GM23338 (cell line): ENCODE measurements at regions not wholly inside any gene's neighbourhood (a gene's known extent, or its start where the extent isn't known, plus 50 kb on each side); places are given as distances from the start of the nearest gene placed in this dataset.

Experiments
- ATAC-seq: fragments of 200-7000 bp; cut with Tn5 transposase; 3 replicates; pipeline ENCODE4 v1.9.1; 2020
- DNase-seq: peaks from one replicate; pipeline ENCODE4 v3.0.0-alpha.2; 2015; ENCODE audit warnings: low spot score
- H2AFZ ChIP-seq: fragments of 200-600 bp; sonication (generic); 2 replicates; pipeline ENCODE4 v1.8.0; 2016; ENCODE audit warnings: antibody characterized with exemption, mild to moderate bottlenecking, moderate library complexity
- H3F3A ChIP-seq: fragments of 200-600 bp; sonication (generic); replicated peaks from 2 replicates; pipeline ENCODE4 v1.8.0; 2017; ENCODE audit warnings: antibody characterized with exemption, mixed run types, low read depth
- H3K27ac ChIP-seq: fragments of 200-600 bp; sonication (generic); 2 replicates; pipeline ENCODE4 v1.6.1; 2016; ENCODE audit warnings: low read depth
- H3K27me3 ChIP-seq: fragments of 200-600 bp; sonication (generic); 2 replicates; pipeline ENCODE4 v1.8.0; 2016; ENCODE audit warnings: mild to moderate bottlenecking, mixed run types, moderate library complexity; ENCODE audit not compliant: insufficient read depth
- H3K36me3 ChIP-seq: fragments of 200-600 bp; sonication (generic); 2 replicates; pipeline ENCODE4 v1.8.0; 2016; ENCODE audit warnings: mild to moderate bottlenecking; ENCODE audit not compliant: insufficient read depth
- H3K4me1 ChIP-seq: fragments of 200-600 bp; sonication (generic); 2 replicates; pipeline ENCODE4 v1.8.0; 2016; ENCODE audit warnings: mild to moderate bottlenecking, moderate library complexity; ENCODE audit not compliant: insufficient read depth
- H3K4me2 ChIP-seq: fragments of 200-600 bp; sonication (generic); 2 replicates; pipeline ENCODE4 v1.7.1; 2017; ENCODE audit warnings: mixed run types
- H3K4me3 ChIP-seq: fragments of 200-600 bp; sonication (generic); 2 replicates; pipeline ENCODE4 v1.6.1; 2016; ENCODE audit warnings: mixed run types
- H3K79me2 ChIP-seq: fragments of 200-600 bp; sonication (generic); replicated peaks from 2 replicates; pipeline ENCODE4 v1.8.0; 2017; ENCODE audit warnings: mild to moderate bottlenecking; ENCODE audit not compliant: insufficient read depth
- H3K9me2 ChIP-seq: fragments of 200-600 bp; sonication (generic); 2 replicates; pipeline ENCODE4 v1.8.0; 2017; ENCODE audit not compliant: insufficient read depth
- H4K20me1 ChIP-seq: fragments of 200-600 bp; sonication (generic); replicated peaks from 2 replicates; pipeline ENCODE4 v1.8.0; 2017; ENCODE audit warnings: mild to moderate bottlenecking; ENCODE audit not compliant: insufficient read depth
- H3K27ac Mint-ChIP-seq: 2 replicates; pipeline ENCODE4 v1.8.0; 2020; ENCODE audit warnings: inconsistent platforms, mild to moderate bottlenecking, moderate library complexity, mixed read lengths
- H3K27me3 Mint-ChIP-seq: 3 replicates; pipeline ENCODE4 v1.8.0; 2022; ENCODE audit warnings: low read depth, mild to moderate bottlenecking, moderate library complexity, mixed read lengths, inconsistent platforms; ENCODE audit not compliant: insufficient read depth, poor library complexity
- H3K36me3 Mint-ChIP-seq: 3 replicates; pipeline ENCODE4 v1.8.0; 2021; ENCODE audit warnings: low read depth, mild to moderate bottlenecking, inconsistent platforms, moderate library complexity, mixed read lengths
- H3K4me1 Mint-ChIP-seq: 3 replicates; pipeline ENCODE4 v1.8.0; 2020; ENCODE audit warnings: mild to moderate bottlenecking, inconsistent platforms, mixed read lengths
- H3K4me3 Mint-ChIP-seq: 3 replicates; pipeline ENCODE4 v1.8.0; 2021; ENCODE audit warnings: moderate library complexity, mild to moderate bottlenecking, inconsistent platforms, mixed read lengths
- H3K9me3 Mint-ChIP-seq: 3 replicates; pipeline ENCODE4 v1.8.0; 2020; ENCODE audit warnings: moderate library complexity, mild to moderate bottlenecking, inconsistent platforms, mixed read lengths
- EZH2 ChIP-seq: fragments of 200-600 bp; sonication (generic); IDR thresholded peaks from one replicate; pipeline ENCODE4 v1.8.0; 2017; ENCODE audit warnings: antibody characterized with exemption, mild to moderate bottlenecking, low read depth; ENCODE audit not compliant: unreplicated experiment
- EZH2phosphoT487 ChIP-seq: fragments of 200-600 bp; sonication (generic); IDR thresholded peaks from one replicate; pipeline ENCODE4 v1.8.1; 2018; ENCODE audit warnings: antibody characterized with exemption; ENCODE audit not compliant: unreplicated experiment
- JUNB ChIP-seq: IDR thresholded peaks from one replicate; pipeline ENCODE4 v1.6.1; 2016; ENCODE audit warnings: antibody characterized with exemption; ENCODE audit not compliant: unreplicated experiment
- ZNF114 ChIP-seq: fragments of 250-450 bp; sonication (Bioruptor Pico); IDR thresholded peaks from 2 replicates; pipeline ENCODE4 v1.5.0; 2020; ENCODE audit warnings: mild to moderate bottlenecking, moderate library complexity
- TF ChIP-seq, protein P1 (sequence below), 2 experiments: fragments of 200-600 bp in 1 of 2; sonication (generic) in 1 of 2; conservative IDR thresholded peaks; 2 replicates each; pipeline versions ENCODE4 v1.5.1 to v1.6.1; 2016 to 2017; ENCODE audit warnings: antibody characterized with exemption in 2 of 2, low read depth in 2 of 2, mild to moderate bottlenecking in 2 of 2, moderate library complexity in 1 of 2
- TF ChIP-seq, protein P2 (sequence below): IDR thresholded peaks from one replicate; pipeline ENCODE4 v1.6.1; 2018; ENCODE audit warnings: antibody characterized with exemption; ENCODE audit not compliant: unreplicated experiment
- TF ChIP-seq, protein P3 (sequence below): IDR thresholded peaks from 2 replicates; pipeline ENCODE4 v1.6.1; 2016; ENCODE audit warnings: antibody characterized with exemption

DNA sequence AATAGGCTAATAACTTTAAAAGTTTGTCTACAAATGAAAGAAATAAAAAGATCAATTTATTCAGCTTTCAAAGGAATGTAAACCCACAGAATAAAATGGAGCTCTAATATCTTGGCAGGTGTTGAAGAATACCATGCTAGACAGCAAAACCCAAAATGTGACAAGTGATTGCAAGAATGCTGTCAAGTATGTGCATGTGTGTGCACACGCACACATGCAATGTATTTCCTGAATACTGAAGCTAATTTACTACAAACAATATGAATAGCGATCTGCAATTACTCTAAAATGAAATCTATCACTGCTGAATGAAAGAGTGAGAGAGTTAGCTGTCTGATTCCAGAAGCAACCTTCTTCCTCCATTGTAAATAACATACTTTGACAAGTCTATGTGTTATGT, 179.2 kb upstream of the HSF2 start (continued):
- TF ChIP-seq, protein P1, sequence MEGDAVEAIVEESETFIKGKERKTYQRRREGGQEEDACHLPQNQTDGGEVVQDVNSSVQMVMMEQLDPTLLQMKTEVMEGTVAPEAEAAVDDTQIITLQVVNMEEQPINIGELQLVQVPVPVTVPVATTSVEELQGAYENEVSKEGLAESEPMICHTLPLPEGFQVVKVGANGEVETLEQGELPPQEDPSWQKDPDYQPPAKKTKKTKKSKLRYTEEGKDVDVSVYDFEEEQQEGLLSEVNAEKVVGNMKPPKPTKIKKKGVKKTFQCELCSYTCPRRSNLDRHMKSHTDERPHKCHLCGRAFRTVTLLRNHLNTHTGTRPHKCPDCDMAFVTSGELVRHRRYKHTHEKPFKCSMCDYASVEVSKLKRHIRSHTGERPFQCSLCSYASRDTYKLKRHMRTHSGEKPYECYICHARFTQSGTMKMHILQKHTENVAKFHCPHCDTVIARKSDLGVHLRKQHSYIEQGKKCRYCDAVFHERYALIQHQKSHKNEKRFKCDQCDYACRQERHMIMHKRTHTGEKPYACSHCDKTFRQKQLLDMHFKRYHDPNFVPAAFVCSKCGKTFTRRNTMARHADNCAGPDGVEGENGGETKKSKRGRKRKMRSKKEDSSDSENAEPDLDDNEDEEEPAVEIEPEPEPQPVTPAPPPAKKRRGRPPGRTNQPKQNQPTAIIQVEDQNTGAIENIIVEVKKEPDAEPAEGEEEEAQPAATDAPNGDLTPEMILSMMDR (conservative IDR thresholded peaks at IDR 0.05; ENCODE audit: low read depth in 2 of 2): no peak
- TF ChIP-seq EZH2phosphoT487 (no peak), EZH2 (no peak), JUNB (no peak)
- TF ChIP-seq, protein P2, sequence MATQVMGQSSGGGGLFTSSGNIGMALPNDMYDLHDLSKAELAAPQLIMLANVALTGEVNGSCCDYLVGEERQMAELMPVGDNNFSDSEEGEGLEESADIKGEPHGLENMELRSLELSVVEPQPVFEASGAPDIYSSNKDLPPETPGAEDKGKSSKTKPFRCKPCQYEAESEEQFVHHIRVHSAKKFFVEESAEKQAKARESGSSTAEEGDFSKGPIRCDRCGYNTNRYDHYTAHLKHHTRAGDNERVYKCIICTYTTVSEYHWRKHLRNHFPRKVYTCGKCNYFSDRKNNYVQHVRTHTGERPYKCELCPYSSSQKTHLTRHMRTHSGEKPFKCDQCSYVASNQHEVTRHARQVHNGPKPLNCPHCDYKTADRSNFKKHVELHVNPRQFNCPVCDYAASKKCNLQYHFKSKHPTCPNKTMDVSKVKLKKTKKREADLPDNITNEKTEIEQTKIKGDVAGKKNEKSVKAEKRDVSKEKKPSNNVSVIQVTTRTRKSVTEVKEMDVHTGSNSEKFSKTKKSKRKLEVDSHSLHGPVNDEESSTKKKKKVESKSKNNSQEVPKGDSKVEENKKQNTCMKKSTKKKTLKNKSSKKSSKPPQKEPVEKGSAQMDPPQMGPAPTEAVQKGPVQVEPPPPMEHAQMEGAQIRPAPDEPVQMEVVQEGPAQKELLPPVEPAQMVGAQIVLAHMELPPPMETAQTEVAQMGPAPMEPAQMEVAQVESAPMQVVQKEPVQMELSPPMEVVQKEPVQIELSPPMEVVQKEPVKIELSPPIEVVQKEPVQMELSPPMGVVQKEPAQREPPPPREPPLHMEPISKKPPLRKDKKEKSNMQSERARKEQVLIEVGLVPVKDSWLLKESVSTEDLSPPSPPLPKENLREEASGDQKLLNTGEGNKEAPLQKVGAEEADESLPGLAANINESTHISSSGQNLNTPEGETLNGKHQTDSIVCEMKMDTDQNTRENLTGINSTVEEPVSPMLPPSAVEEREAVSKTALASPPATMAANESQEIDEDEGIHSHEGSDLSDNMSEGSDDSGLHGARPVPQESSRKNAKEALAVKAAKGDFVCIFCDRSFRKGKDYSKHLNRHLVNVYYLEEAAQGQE: no peak

DNA sequence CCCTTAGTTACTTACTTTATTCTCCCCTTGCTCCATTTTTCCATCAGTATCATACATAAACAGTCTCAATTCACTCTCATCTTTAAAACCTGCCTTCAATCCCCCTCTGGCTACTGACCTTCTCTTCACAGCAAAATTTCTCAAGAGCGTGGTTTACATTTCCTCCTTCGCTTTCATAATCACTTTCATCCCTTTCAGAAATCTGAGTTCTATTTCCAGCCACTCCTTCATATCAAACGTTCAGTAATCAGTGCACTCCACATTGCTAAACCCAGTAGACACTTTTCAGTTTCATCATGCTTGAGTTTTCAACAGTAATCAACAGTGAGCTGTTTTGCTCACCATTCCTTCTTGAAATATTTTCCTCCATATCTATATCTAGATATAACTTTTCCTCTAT, 176.7 kb upstream of the HSF2 start:
- peaks cover 4% of the 10 kb centered on the region; the same call in 2 of the 3 replicates for H3K4me1 Mint-ChIP-seq
- H3K27me3 Mint-ChIP-seq: no peaks in the 10 kb centered on the region
- H2AFZ ChIP-seq: peak overlapping the region; percentile 23; the same call in 1 of the 2 replicates
- H3K27ac Mint-ChIP-seq: no peak overlapping the region
- no peaks in the 10 kb centered on the region for H3K36me3 ChIP-seq
- DNase-seq (no peak), ATAC-seq (no peak)
- no peak overlapping the region for H3K27ac ChIP-seq
- H3K4me3 Mint-ChIP-seq: no peak overlapping the region
- H3F3A ChIP-seq: no peaks in the 10 kb centered on the region
- no peaks in the 10 kb centered on the region for H3K36me3 Mint-ChIP-seq
- no peaks in the 10 kb centered on the region for H3K79me2 ChIP-seq
- no peaks in the 10 kb centered on the region for H3K9me3 Mint-ChIP-seq
- no peaks in the 10 kb centered on the region for H3K4me1 ChIP-seq
- TF ChIP-seq, protein P1 (conservative IDR thresholded peaks at IDR 0.05; ENCODE audit: low read depth in 2 of 2): no peak
- TF ChIP-seq ZNF114 (CRISPR knock-in tag): no peak
- TF ChIP-seq, protein P2: no peak
- TF ChIP-seq, protein P3, sequence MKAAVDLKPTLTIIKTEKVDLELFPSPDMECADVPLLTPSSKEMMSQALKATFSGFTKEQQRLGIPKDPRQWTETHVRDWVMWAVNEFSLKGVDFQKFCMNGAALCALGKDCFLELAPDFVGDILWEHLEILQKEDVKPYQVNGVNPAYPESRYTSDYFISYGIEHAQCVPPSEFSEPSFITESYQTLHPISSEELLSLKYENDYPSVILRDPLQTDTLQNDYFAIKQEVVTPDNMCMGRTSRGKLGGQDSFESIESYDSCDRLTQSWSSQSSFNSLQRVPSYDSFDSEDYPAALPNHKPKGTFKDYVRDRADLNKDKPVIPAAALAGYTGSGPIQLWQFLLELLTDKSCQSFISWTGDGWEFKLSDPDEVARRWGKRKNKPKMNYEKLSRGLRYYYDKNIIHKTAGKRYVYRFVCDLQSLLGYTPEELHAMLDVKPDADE: no peak
- H3K4me3 ChIP-seq: no peak overlapping the region
- no peaks in the 10 kb centered on the region for H4K20me1 ChIP-seq
- H3K9me2 ChIP-seq: no peaks in the 10 kb centered on the region
- H3K27me3 ChIP-seq: no peaks in the 10 kb centered on the region
- no peak overlapping the region for H3K4me2 ChIP-seq
